RKO (cell line): ENCODE measurements at regions not wholly inside any gene's neighbourhood (a gene's known extent, or its start where the extent isn't known, plus 50 kb on each side); places are given as distances from the start of the nearest gene placed in this dataset.

ENCODE experiments used
- DNase-seq: peaks from one replicate; pipeline ENCODE4 v3.0.0-alpha.2; 2016; ENCODE audit warnings: low spot score

DNA sequence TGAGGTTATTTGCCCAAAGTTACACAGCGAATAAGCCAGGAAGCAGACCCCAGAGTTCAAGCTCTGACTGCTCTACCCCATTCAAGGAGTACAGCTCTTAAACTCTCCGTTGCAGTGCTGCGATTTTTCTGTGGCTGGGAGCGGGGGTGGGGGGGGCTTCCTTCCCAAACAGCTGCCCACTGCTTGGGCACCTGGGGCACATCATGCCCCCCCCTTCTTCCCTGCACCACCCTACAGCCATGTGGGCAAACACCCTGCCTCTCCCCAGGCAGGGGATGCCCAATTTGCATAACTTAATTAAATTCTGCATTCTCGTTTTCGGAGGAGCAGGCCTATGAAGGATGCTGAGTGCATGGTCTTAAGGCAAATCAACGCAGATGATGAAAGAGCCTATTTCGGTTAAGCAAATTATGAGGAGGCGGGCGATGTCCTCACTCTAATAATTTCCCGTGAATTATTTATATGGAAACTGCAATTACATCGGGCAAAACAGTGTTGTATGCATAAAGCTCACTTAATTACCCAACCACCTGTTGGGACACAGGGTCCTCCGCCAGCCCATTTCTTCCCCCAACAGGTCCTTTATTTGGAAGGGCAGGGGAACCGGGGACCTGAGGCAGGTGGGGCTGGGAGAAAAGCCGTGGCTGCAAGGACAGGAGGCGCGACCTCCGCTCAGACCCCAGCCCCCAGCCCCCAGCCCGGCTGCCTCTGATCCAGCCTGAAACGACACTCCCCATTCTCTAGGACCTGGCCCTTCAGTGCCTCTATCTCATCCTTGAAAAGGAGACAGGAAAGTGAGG lies 610.5 kb downstream of the BUD13 start:
- DNase-seq = no peak

DNA sequence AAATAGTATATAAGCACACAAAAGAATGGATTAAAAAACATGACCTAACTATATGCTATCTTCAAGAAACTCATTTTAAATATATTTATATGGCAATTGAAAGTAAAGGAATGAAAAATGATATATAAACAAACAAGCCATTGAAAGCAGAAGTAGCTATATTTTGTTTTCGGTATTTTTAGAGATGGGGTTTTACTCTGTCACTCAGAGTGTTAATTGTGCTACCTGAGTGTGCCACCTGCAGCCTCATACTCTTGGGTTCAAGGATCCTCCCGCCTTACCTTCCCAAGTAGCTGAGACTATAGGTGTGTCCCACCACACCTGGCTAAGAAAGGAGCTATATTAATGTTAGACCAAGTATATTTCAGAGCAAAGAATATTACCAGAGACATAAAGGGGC lies 624.1 kb downstream of the BUD13 start:
- no peak for DNase-seq

DNA sequence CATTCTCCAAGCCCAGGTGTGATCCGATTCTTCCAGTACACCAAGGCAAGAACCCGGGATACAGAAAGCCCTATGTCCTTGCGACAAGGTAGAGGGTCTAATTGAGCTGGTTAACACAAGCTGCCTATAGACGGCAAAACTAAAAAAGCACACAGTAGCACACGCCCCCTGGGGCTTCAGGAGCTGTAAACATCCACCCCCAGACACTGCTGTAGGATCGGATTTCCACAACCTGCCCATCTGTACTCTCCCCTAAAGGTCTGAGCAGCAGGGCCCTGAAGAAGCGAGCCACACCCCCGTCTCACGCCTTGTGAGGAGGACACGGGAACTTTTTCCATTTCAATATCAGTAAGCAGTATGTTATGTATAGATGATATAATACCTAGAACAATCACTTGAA lies 624.7 kb downstream of the BUD13 start:
- no peak for DNase-seq

DNA sequence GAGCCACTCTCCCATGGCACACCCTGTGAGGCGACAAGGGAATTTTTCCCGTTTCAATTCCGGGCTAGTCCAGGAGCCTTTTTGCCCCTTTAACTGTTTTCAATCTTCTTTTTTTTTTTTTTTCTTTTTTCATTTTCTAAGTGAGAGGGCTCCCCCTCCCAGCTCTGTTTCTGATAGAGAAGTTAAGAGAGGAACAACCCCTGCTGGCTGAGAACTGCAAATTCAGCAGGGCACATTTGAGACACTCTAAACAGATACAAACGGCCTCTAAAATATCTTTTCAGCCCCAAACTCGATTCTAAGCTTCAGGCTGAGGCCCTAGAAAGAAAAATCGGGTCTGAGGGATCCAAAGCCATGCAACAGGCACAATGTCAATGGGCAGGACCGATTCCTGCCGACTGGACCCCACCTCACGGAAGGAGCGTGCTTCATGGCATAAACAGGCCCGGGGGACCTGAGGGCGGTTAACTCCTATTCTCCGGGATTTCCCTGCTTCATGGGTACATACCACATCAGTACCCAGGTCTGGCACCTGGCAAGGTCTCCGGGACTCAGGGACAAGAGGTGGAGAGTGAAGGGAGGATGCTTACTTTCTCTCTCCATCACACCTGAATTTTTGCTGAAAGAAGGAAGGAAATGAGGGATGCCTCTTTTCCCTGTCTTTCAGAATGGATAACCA lies 627.5 kb downstream of the BUD13 start:
- no peak for DNase-seq

DNA sequence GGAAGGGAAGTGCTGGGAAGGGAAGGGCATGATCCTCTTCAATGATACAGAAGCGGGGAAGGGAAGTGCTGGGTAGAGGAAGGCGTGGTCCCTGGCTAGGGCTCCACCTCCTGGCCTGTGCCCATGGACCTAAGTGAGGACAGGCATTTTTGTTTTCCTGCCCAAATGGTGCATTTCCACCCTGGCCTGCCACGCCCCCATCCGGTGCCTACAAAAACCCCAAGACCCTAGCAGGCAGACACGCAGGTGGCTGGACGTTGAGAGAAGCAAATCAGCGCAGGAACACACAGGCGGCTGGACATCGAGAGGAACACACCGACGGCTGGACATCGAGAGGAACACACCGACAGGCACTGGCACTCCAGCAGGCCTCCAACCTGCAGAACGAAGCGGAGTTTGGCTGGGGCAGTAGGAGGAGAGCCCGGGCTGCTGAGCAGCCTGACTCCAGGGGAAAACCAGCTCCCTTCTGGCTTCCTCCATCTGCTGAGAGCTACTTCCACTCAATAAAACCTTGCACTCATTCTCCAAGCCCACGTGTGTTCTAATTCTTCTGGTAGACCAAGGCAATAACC lies 628.3 kb downstream of the BUD13 start:
- DNase-seq = no peak

DNA sequence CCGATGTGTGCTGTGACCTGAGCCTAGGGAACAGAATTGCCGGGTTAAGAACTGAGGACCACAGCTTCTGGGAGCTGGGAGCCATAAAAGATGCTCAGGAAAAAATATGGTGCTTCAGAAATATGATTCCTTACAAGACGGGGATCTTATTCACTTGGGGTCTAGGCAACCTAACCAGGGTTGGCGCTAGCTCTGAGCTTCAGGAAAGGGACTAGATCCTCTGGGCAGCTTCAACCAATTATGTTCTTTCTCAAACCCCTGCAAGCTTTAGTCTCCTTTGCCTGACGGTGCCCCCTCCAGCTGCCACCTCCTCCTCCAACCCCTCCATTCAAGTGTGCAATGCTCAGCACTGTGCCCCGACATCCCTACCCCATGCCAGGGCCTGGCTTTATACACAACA lies 634.1 kb upstream of the CADM1 start:
- no peak for DNase-seq

DNA sequence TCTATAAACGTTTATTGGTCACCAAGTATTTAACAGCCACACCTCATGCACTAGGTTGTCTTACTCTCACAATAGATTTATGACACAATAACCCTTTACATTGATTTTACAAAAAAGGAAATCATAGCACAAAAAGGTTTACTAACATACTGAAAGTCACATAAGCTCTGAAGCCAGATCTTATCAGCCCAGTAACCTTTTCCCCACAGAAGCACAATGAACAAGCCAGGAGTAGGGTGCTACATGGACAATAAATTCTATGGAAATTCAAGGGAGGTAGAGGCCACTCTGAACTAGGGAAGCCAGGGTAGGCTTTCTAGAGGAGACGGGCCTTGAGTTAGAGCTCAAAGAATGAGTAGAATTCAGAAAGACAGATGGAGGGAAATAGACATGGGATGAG lies 633.5 kb upstream of the CADM1 start:
- DNase-seq = no peak

DNA sequence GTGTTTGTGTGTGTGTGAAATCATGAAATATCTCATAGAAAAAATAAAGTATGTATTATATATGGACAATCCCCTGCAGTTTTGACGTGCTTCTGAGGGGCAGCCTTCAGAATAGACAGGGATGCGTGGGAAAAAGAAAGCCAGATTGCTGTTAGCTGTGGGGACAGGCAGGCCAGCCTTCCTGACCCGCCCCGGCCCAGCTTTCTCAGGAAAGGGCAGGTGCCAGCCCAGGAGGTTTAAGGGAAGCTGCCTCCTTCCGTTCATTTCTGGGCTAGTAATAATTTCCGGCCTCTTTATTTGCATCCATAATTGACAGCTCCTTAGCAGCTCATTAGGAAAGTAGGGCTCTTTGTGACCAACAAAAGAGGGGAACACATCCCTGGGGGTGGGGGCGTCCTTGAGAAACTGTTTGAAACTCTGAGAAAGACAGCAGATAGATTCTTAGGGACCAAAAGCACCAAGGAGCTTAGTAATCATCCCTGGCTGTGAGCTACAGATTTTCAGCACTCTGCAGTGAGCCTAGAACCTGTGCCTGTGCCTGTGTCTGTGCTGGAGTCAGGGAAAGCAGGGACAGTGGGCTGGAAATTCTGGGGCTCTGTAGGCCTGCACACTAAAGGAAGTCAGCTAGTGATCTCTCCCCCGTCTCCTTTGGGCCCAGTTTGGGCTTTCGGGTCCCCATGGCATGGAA lies 632.9 kb upstream of the CADM1 start:
- no peak for DNase-seq

DNA sequence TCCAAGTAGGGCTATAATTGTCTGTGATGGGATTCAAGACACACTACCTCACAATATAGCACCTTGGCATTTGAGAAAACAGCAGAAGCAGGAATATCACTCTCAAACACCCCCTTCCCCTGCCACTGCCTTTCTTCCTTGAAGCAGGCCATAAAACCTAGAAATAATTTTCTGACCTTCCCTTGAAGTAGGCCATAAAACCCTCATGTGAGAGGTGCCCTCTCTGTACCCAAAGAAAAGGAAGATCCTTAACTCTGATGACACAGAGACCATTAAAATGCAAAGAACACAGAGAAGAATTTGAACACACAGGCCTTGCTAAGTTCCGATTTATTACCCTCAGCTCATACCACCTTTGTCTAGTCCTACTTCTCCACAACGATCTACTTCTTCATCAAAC lies 631.7 kb upstream of the CADM1 start:
- no peak for DNase-seq

DNA sequence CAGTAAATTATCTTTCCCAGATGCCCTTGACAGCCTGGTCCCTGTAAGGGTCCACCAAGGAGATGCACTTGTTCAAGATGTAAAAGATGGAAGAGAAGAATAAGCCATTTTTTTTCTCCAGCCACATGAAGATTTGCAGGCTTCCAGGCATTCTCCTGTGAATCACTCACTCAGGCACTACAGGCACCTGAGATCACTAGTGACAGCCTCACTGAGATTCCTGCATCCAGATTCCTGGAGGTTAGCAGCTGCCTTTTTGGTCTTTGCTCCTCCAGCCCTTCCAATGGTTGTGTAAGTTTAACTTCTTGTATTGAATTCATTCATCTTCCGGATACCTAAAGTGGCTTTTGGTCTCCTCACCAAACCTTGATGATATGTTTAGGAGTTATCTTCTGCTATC lies 630.2 kb upstream of the CADM1 start:
- no peak for DNase-seq

DNA sequence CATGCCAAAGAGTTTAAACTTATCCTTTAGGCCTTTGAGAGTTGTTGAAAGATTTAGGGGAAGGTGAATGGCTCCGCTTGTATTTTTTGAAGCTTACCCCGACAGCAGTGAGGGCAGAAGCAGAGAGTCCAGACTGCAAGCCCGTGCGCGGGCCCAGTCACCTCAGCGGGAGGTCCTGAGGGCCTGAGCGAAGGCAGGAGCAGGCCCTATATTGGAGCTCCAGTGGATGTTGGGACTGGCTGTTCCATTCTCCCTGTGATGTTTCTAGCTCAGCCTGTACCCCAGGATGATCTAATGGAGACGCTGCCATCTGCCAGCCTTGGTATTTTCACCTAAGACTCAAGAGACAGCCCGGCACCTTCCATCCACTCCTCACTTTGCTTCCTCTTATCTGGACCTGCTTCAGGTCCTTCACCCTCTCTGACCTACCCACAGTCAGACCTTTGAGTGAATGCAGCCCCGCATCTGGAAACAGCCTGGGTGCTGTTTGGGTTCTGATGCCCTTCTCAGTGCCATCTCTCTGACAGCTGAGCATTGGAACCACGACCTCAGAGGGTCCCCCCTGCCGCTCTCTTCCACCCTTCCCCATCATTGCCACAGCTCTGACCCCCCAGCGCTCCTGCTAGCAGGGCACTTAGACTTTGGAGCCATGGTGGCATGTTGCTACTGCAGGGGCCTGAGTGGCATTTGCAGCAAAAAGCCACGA lies 628.2 kb upstream of the CADM1 start:
- no peak for DNase-seq

DNA sequence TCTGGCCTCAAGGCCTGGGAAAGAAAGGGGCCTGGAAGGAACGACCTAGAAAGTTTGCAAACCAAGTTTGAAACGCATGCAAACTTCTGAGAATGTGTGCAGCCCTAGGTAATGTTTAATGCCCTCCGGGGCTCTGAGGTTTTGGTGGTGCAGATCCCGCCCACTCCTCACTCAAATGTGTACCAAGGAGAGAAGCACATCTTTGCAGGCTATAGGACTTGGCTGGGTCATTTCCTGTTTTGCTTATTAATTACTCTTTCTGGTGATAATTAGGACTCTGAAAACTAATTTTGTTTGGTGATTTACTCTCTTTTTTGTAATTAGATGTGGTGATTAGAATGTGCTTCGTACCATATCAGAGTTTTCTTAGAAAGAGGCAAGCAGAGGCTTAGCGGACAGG lies 625.9 kb upstream of the CADM1 start:
- DNase-seq = no peak

DNA sequence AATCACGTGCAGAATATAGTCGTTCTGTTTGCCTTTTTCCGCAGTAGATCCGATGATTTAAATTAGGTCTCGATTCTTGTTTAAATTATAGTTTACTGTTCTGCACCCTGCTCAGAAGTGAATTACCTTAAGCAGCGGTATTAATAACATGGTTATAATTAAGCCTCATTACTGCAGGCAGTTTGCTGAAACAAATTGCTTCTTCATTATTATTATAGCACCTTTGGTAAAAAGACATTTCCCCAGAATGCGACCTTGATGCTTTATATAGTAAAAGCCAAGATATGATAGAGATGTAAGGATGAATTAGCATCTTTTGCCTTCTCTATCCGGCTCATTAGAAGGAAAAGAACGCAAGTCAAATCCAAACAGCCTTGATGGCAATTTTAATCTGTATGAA lies 625.2 kb upstream of the CADM1 start:
- no peak for DNase-seq

DNA sequence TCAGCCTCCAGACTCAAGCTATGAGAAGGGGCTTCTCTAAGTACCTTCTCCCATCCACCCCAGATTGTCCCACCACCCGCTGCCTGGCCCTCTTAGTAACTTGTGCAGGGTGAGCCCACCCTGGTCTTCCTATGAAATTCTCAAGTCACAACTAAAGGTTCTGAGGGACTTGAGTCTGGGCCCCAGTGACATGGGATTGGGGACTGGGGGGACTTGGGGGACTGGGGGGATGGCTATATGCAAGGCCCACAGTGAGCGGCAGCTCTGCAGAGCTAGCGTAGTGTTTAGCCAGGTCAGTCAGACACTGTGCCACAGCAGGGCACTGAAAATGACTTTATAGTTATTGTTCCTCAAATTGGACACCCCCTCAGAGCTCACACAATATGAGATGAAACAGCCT lies 622.3 kb upstream of the CADM1 start:
- DNase-seq = no peak

DNA sequence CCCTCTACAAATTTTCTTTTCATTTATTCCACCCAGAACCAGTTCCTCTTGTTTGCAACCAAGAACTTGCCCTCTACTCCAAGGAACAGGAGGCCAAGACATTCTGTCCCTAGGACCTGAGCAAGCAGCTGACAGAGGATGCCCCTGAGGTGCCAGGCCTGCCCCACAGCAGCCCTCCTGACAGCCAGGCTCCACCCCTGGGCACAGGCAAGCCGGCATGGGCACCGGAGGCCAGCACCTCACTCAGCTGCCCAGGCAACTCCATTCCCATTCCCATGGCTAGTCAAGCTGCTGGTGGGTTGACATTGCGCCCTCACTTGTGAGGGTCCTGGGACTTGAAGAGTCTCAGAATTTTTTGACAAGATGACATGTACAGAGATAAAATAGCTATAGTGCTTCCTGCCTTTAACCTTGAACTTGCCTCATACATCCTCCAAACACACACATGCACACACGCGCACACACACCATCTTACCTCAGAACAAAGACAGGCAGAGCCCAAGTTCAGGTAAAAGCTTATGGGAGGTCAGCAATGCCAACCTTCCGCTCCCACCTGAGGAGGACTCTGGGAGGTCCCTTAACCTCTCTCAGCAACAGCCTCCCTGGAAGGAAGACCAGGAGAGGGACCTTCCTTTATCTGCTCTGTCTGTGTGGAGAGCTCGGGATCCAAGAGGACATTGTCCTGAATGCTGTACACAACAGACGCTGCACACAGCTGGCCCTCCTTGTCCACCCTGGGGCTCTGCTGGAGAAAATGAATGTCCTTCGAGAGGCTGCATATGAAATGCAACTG lies 620.9 kb upstream of the CADM1 start:
- DNase-seq = no peak

DNA sequence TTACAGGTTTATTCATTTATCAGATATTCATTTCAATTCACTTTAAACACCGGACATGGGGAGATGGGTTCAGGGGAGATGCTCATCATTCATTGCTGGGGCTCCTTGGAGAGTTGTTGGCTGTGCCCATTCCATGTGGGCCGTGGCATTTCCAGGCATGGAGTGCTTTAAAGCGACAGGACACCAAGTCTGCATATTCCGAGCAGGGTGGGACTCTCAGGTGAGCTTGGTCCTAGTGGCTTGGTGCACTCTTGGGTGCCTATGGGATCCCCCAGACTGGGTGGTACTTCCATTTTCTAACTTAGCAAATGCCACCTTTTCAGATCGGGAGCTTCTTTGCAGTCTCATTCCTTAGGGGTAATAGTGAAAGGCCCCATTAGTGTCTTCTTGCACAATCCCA lies 619.5 kb upstream of the CADM1 start:
- DNase-seq = no peak

DNA sequence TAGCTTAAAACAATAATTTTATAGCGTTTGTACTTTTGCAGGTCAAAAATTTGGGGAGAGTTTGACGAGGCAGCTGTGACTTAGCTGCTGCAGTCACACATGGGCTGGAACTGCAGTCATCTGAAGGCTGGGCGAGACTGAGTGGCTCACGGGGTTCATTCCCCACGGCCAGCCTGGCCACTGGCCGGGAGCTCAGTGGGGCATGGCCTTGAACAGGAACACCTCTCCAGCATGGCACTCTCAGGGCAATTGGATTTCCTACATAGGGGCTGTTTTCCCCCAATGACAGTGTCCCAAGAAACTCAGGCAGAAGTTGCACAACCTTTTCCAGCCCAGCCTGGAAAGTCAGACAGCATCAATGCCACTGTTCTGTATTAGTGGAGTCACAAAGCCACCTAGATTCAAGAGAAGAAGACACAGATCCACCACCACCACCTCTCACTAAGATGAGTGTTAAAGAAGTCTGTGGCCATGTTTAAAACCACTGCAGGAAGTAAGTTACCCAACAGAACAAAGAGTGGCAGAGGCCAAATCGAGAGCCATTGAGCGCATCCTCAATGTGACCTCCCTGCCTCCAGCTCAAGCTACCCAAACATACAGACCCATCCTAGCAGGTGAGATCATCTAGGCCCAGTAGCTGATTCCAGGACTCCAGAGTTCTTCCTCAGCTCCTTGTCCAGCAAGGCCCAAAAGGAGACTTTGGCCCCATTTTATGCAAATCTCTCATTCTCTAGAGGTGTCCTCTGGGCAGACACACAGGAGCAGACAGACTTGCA lies 618.7 kb upstream of the CADM1 start:
- DNase-seq = no peak

DNA sequence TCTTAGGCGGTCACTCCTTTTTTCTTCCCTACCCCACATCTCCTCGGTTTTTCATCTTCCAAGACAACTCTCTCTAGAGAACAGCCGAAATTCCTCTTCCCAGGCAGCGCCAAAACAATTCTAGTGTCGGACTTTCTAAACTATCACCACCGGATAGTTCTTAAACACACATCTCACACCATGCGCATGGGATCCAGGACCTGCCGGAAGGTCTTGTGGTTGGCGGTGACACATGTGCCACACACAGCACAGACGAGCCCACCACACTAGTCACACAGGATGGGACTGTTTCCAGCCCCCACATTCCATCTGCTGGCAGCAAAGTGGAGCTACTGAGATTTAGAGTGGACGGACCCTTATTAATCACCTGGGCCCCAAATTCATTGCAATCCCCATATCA lies 614.9 kb upstream of the CADM1 start:
- no peak for DNase-seq

DNA sequence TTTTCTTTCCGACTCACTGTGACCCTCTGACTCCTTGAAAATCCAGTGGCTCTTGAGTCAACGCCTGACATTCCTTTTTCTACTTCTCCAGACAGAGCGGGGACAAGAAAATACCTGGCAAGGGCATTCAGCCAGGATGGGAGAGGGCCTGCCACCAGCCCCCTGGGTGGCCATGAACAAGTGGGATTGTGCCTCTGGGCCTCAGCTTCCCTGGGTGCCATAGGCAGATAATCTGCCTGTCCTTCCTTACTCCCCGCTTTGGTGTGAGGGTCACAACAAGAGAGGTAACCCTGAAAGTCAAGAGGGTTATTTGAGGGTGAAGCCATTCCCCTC lies 613.9 kb upstream of the CADM1 start:
- no peak for DNase-seq

DNA sequence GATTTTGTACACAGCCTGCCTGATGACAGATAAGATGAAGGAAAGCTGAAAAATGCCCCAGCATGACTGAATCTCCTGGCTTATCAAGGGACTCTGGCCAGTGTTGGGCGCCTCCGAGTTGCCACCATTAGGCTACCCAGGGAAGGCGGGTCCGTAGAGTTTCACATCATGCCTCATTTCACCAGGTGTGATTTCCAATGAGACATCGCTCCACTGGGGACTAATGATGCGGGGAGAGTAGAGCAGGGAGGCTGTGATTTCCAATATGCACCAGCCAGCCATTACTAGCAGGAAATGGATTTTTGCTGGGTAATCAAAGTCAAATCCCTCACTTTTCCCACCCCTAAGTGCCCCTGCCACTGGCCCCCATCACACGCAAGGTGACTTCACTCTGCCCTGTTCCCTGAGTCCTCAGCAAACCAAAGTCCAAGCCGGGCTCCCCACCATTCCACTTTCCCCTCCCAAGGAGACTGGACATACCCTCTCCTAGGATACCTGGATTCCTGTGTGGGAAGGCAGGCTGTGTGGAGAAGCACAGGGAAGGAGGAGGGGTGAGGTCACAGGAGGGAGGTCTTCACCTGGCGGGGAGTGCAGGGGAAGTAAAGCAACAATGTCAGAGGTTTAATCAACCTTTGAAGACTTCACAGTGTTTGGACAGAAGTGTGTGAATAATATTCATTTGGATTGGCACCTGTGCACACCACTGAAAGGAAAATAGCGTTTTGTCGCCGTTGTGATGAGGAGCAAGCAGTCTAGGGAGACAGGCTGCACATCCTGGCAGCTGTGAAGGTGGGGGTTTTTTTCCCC lies 613.3 kb upstream of the CADM1 start:
- no peak for DNase-seq
